ENCODE measurements at regions not wholly inside any gene's neighbourhood (a gene's known extent, or its start where the extent isn't known, plus 50 kb on each side); places are given as distances from the start of the nearest gene placed in this dataset.

- POLR2A ChIA-PET: no interaction called here
- Histone ChIP-seq H3K36me3 (replicated peaks in 1 of 2; ENCODE audit: control insufficient read depth in 1 of 2, insufficient read depth in 2 of 2, low read length in 2 of 2) (no peaks in the 10 kb centered on the region), H3K79me2 (ENCODE audit: insufficient read depth, low read length) (no peaks in the 10 kb centered on the region), H3K9ac (ENCODE audit: insufficient read depth, low read depth, low read length) (no peak overlapping the region), H3K4me3 (replicated peaks in 1 of 3; ENCODE audit: insufficient read depth in 1 of 3, low read depth in 2 of 3, low read length in 3 of 3) (no peak overlapping the region), H2AFZ (ENCODE audit: low read length) (no peak overlapping the region), H3K4me2 (ENCODE audit: low read depth, low read length) (no peak overlapping the region), H3K4me1 (ENCODE audit: insufficient read depth, low read length) (no peaks in the 10 kb centered on the region), H4K20me1 (ENCODE audit: insufficient read depth, low read length) (no peaks in the 10 kb centered on the region), H3K27ac (ENCODE audit: extremely low read length, insufficient read depth, low read length) (no peak overlapping the region), H3K9me3 (ENCODE audit: low read length) (peaks cover 11% of the 10 kb centered on the region; the same call in 1 of the 2 replicates), H3K27me3 (ENCODE audit: control insufficient read depth in 1 of 2, insufficient read depth in 2 of 2, low read length in 2 of 2) (no peaks in the 10 kb centered on the region)
- TF ChIP-seq ZNF83 (CRISPR knock-in tag; IDR thresholded peaks at IDR 0.05; ENCODE audit: borderline replicate concordance): no peak
- TF ChIP-seq ETS1 (CRISPR knock-in tag; IDR thresholded peaks at IDR 0.05): no peak
- no peak for TF ChIP-seq WIZ (CRISPR knock-in tag; IDR thresholded peaks at IDR 0.05)
- TF ChIP-seq JUNB (CRISPR knock-in tag; IDR thresholded peaks at IDR 0.05; ENCODE audit: borderline replicate concordance): no peak
- TF ChIP-seq FOSL1 (CRISPR knock-in tag; IDR thresholded peaks at IDR 0.05; ENCODE audit: borderline replicate concordance): no peak
- TF ChIP-seq ATF4 (CRISPR knock-in tag; IDR thresholded peaks at IDR 0.05): no peak
- TF ChIP-seq ZMYM3 (CRISPR knock-in tag; IDR thresholded peaks at IDR 0.05): no peak
- TF ChIP-seq CEBPB (IDR thresholded peaks at IDR 0.05; ENCODE audit: borderline replicate concordance, low read depth, low read length): no peak
- no peak for TF ChIP-seq MBD4 (IDR thresholded peaks at IDR 0.05; ENCODE audit: borderline replicate concordance, low read length)
- TF ChIP-seq ZNF598 (CRISPR knock-in tag; IDR thresholded peaks at IDR 0.05; ENCODE audit: borderline replicate concordance): no peak
- no peak for TF ChIP-seq ELF1 (CRISPR knock-in tag; IDR thresholded peaks at IDR 0.05)
- no peak for TF ChIP-seq MXD4 (CRISPR knock-in tag; IDR thresholded peaks at IDR 0.05)
- TF ChIP-seq GRHL1 (CRISPR knock-in tag; conservative IDR thresholded peaks at IDR 0.05): no peak
- no peak for TF ChIP-seq ZNF687 (CRISPR knock-in tag; IDR thresholded peaks at IDR 0.05)
- no peak for TF ChIP-seq HOXD1 (CRISPR knock-in tag; IDR thresholded peaks at IDR 0.05)
- TF ChIP-seq IRF1 (CRISPR knock-in tag; IDR thresholded peaks at IDR 0.05; ENCODE audit: low read depth): no peak
- CTCF ChIA-PET (ENCODE audit: low intra/inter-chr PET ratio, low total read pairs): no interaction called here
- DNase-seq (ENCODE audit: low spot score) (no peak), ATAC-seq (no peak), FAIRE-seq (no peak)
- in situ Hi-C loops (cut with HindIII; ENCODE audit: extremely low pct_ligation_motif_present, low pct_unique_long_range_greater_than_20kb) (no loop called here), intact Hi-C loops (cut with micrococcal nuclease; ENCODE audit: unreplicated experiment) (no loop called here)
- WGBS (ENCODE audit: low lambda C conversion rate): 6% methylated on average over 1 of the region's 1 CpG
- no TSS peak for BruUV-seq (replicated peaks)
Observed at GRCh38 chr4:126991965-126992364, 640.8 kb upstream of the INTU start.
